CD14-positive monocyte (primary cell): ENCODE measurements at regions not wholly inside any gene's neighbourhood (a gene's known extent, or its start where the extent isn't known, plus 50 kb on each side); places are given as distances from the start of the nearest gene placed in this dataset.
"Not testable (repeated sequence)": the region's sequence is repeated elsewhere in the genome, so short reads cannot be mapped to it uniquely, and the experiment has no call there.

Source experiments
- DNase-seq, 3 donors: peaks; one replicate each; pipeline ENCODE4 v3.0.0-alpha.2; 2011 to 2022
- H2AFZ ChIP-seq: 2 replicates; pipeline ENCODE4 v1.6.0; 2012; ENCODE audit warnings: mild to moderate bottlenecking, low read depth, low read length, inconsistent platforms; ENCODE audit not compliant: insufficient read depth, poor library complexity, severe bottlenecking
- H3K27ac ChIP-seq, 2 donors: 1 replicate in 1 of 2; 2 replicates in 1 of 2; pipeline ENCODE4 v1.5.1; 2012 to 2013; ENCODE audit warnings: low read length in 2 of 2, control low read depth in 1 of 2, inconsistent platforms in 1 of 2, low read depth in 1 of 2, mild to moderate bottlenecking in 1 of 2
- H3K27me3 ChIP-seq, 2 donors: one replicate each; pipeline versions ENCODE4 v1.6.0 to v1.6.1; 2011 to 2013; ENCODE audit warnings: low read length in 2 of 2; ENCODE audit not compliant: control insufficient read depth in 2 of 2, insufficient read depth in 2 of 2
- H3K36me3 ChIP-seq, 2 donors: replicated peaks in 1 of 2; 1 replicate in 1 of 2; 2 replicates in 1 of 2; pipeline versions ENCODE4 v1.5.1 to v1.6.1; 2012 to 2013; ENCODE audit warnings: low read length in 2 of 2, control low read depth in 1 of 2, inconsistent platforms in 1 of 2, mild to moderate bottlenecking in 1 of 2; ENCODE audit not compliant: insufficient read depth in 2 of 2, control insufficient read depth in 1 of 2
- H3K4me1 ChIP-seq, 2 donors: 1 replicate in 1 of 2; 2 replicates in 1 of 2; pipeline versions ENCODE4 v1.5.1 to v1.6.1; 2012 to 2013; ENCODE audit warnings: low read length in 2 of 2, control low read depth in 1 of 2, inconsistent platforms in 1 of 2, mild to moderate bottlenecking in 1 of 2, moderate library complexity in 1 of 2; ENCODE audit not compliant: insufficient read depth in 2 of 2, control insufficient read depth in 1 of 2
- H3K4me2 ChIP-seq: replicated peaks from 2 replicates; pipeline ENCODE3; 2012; ENCODE audit warnings: low read length, moderate library complexity, mild to moderate bottlenecking; ENCODE audit not compliant: poor library complexity, severe bottlenecking; ENCODE audit errors: extremely low read depth
- H3K4me3 ChIP-seq, 3 experiments: fragments of 200-600 bp in 1 of 3; sonication (generic) in 1 of 3; replicated peaks in 1 of 3; 1 replicate in 2 of 3; 2 replicates in 1 of 3; pipeline ENCODE4 v1.5.1; 2011 to 2013; ENCODE audit warnings: low read length in 3 of 3, mild to moderate bottlenecking in 3 of 3, control low read depth in 2 of 3, low read depth in 2 of 3, inconsistent platforms in 1 of 3, moderate library complexity in 1 of 3
- H3K79me2 ChIP-seq: 2 replicates; pipeline ENCODE4 v1.6.0; 2012; ENCODE audit warnings: mild to moderate bottlenecking, control low read depth, inconsistent platforms, low read length, moderate library complexity; ENCODE audit not compliant: insufficient read depth
- H3K9ac ChIP-seq: 2 replicates; pipeline ENCODE4 v1.6.0; 2017; ENCODE audit warnings: low read length, mild to moderate bottlenecking; ENCODE audit not compliant: insufficient read depth, poor library complexity, severe bottlenecking
- H3K9me3 ChIP-seq, 2 donors: replicated peaks in 1 of 2; 1 replicate in 1 of 2; 2 replicates in 1 of 2; pipeline versions ENCODE4 v1.5.1 to v1.6.1; 2012 to 2013; ENCODE audit warnings: low read length in 2 of 2, control low read depth in 1 of 2; ENCODE audit not compliant: control insufficient read depth in 1 of 2, insufficient read depth in 1 of 2
- H4K20me1 ChIP-seq: 2 replicates; pipeline ENCODE4 v1.6.0; 2012; ENCODE audit warnings: mild to moderate bottlenecking, low read length, control low read depth, moderate library complexity; ENCODE audit not compliant: insufficient read depth
- H3K27ac Mint-ChIP-seq, 7 donors: one replicate each; pipeline ENCODE4 v1.8.0; 2020; ENCODE audit warnings: mild to moderate bottlenecking in 7 of 7, mixed read lengths in 7 of 7, moderate library complexity in 6 of 7, inconsistent platforms in 2 of 7
- H3K27me3 Mint-ChIP-seq, 3 donors: one replicate each; pipeline ENCODE4 v1.8.0; 2021 to 2022; ENCODE audit warnings: low read depth in 3 of 3, mild to moderate bottlenecking in 3 of 3, mixed read lengths in 3 of 3, moderate library complexity in 3 of 3, inconsistent platforms in 1 of 3
- H3K36me3 Mint-ChIP-seq, 2 donors: one replicate each; pipeline ENCODE4 v1.8.0; 2020; ENCODE audit warnings: mixed read lengths in 2 of 2, inconsistent platforms in 1 of 2, mild to moderate bottlenecking in 1 of 2
- H3K4me1 Mint-ChIP-seq: one replicate; pipeline ENCODE4 v1.8.0; 2020; ENCODE audit warnings: mild to moderate bottlenecking, mixed read lengths
- H3K4me3 Mint-ChIP-seq, 2 donors: one replicate each; pipeline ENCODE4 v1.8.0; 2020; ENCODE audit warnings: mild to moderate bottlenecking in 2 of 2, mixed read lengths in 2 of 2, moderate library complexity in 1 of 2
- H3K9me3 Mint-ChIP-seq, 7 donors: one replicate each; pipeline ENCODE4 v1.8.0; 2020 to 2022; ENCODE audit warnings: mixed read lengths in 7 of 7, mild to moderate bottlenecking in 6 of 7, moderate library complexity in 6 of 7, inconsistent platforms in 2 of 7
- CTCF ChIP-seq: fragments of 200-600 bp; IDR thresholded peaks from one replicate; pipeline ENCODE4 v1.8.0; 2022; ENCODE audit warnings: antibody characterized with exemption, mild to moderate bottlenecking
- WGBS: methylation state at CpG from one replicate; pipeline ENCODE4 v1.1.5; 2013; ENCODE audit warnings: missing lambda C conversion rate; ENCODE audit not compliant: insufficient coverage; 5-methylcytosine and 5-hydroxymethylcytosine counted together
- intact Hi-C, 2 donors: fragments of 100-400 bp; cut with micrococcal nuclease; formaldehyde crosslinking; loops; one replicate each; pipeline versions ENCODE4 v1.15.0 to v1.15.1; 2023

DNA sequence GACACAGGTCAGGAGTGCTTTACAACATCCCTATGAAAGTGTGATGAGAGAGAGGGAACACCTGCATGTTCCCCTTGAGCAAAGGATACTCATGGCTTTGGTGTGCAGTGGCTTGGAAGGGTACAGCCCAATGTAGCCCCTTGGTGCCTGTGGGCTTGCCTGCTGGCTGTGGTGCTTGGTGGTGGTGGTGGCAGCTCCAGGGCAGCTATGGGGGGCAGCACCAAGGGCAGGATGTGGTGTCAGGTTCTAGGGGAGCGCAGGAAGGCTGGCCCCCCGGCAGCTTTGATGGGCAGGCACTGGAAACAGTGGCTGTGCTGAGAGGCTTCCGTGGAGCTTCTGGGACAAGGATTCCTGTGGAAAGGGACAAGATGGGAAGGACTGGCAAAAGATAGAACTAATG is 464.0 kb upstream of the ZMIZ1 start:
- Histone ChIP-seq H2AFZ (no peak overlapping the region), H3K4me2 (no peak overlapping the region), H3K9me3 (no peaks in the 10 kb centered on the region), H3K79me2 (no peaks in the 10 kb centered on the region), H4K20me1 (no peaks in the 10 kb centered on the region), H3K36me3 (no peaks in the 10 kb centered on the region), H3K27me3 (no peaks in the 10 kb centered on the region), H3K27ac (no peak overlapping the region), H3K4me3 (no peak overlapping the region), H3K4me1 (no peaks in the 10 kb centered on the region), H3K9ac (no peak overlapping the region)
- no peaks in the 10 kb centered on the region for H3K4me1 Mint-ChIP-seq
- no peak overlapping the region for H3K4me3 Mint-ChIP-seq
- H3K27ac Mint-ChIP-seq = no peak overlapping the region
- no peak for DNase-seq
- H3K9me3 Mint-ChIP-seq = peaks cover 0 to 7% (median 6%) of the 10 kb centered on the region in 7 donors
- peaks cover 4 to 6% (median 6%) of the 10 kb centered on the region in 3 donors for H3K27me3 Mint-ChIP-seq
- H3K36me3 Mint-ChIP-seq = no peaks in the 10 kb centered on the region
- WGBS = 79% methylated on average over 3 of the region's 3 CpGs
- TF ChIP-seq CTCF = no peak
- intact Hi-C loops = no loop called here

GRCh38 chr10:78605800-78606350 is 462.9 kb upstream of the ZMIZ1 start:
- Mint-ChIP-seq H3K4me1 (no peaks in the 10 kb centered on the region), H3K4me3 (no peak overlapping the region), H3K9me3 (peaks cover 0 to 9% (median 6%) of the 10 kb centered on the region in 7 donors), H3K27ac (no peak overlapping the region), H3K36me3 (no peaks in the 10 kb centered on the region), H3K27me3 (peaks cover 2 to 6% (median 5%) of the 10 kb centered on the region in 3 donors)
- Histone ChIP-seq H4K20me1 (no peaks in the 10 kb centered on the region), H3K36me3 (no peaks in the 10 kb centered on the region), H2AFZ (no peak overlapping the region), H3K4me2 (no peak overlapping the region), H3K9me3 (no peaks in the 10 kb centered on the region), H3K27me3 (no peaks in the 10 kb centered on the region), H3K27ac (no peak overlapping the region), H3K9ac (no peak overlapping the region), H3K79me2 (no peaks in the 10 kb centered on the region), H3K4me1 (no peaks in the 10 kb centered on the region), H3K4me3 (no peak overlapping the region)
- intact Hi-C loops = no loop called here
- no peak for DNase-seq
- no CpG with 5 or more reads among the region's 4 CpGs for WGBS
- TF ChIP-seq CTCF = no peak

GRCh38 chr10:78606766-78607165 is 462.0 kb upstream of the ZMIZ1 start:
- H3K4me3 ChIP-seq, intact Hi-C loops, DNase-seq, H3K4me2 ChIP-seq, H2AFZ ChIP-seq, H3K27ac Mint-ChIP-seq, H3K79me2 ChIP-seq, H3K36me3 Mint-ChIP-seq, H3K4me1 ChIP-seq, H3K9ac ChIP-seq, H3K36me3 ChIP-seq, H4K20me1 ChIP-seq, H3K4me3 Mint-ChIP-seq, H3K27ac ChIP-seq, H3K27me3 Mint-ChIP-seq, H3K9me3 ChIP-seq, H3K9me3 Mint-ChIP-seq, H3K27me3 ChIP-seq, H3K4me1 Mint-ChIP-seq: not testable (repeated sequence)
- whole genome bisulfite sequencing = no CpG with 5 or more reads among the region's 2 CpGs
